ENCODE measurements at regions not wholly inside any gene's neighbourhood (a gene's known extent, or its start where the extent isn't known, plus 50 kb on each side); places are given as distances from the start of the nearest gene placed in this dataset.

- no peaks in the 10 kb centered on the region for H3K36me3 ChIP-seq
- no peak for TF ChIP-seq POLR2A (IDR thresholded peaks at IDR 0.05)
- TF ChIP-seq, protein P1, sequence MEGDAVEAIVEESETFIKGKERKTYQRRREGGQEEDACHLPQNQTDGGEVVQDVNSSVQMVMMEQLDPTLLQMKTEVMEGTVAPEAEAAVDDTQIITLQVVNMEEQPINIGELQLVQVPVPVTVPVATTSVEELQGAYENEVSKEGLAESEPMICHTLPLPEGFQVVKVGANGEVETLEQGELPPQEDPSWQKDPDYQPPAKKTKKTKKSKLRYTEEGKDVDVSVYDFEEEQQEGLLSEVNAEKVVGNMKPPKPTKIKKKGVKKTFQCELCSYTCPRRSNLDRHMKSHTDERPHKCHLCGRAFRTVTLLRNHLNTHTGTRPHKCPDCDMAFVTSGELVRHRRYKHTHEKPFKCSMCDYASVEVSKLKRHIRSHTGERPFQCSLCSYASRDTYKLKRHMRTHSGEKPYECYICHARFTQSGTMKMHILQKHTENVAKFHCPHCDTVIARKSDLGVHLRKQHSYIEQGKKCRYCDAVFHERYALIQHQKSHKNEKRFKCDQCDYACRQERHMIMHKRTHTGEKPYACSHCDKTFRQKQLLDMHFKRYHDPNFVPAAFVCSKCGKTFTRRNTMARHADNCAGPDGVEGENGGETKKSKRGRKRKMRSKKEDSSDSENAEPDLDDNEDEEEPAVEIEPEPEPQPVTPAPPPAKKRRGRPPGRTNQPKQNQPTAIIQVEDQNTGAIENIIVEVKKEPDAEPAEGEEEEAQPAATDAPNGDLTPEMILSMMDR (IDR thresholded peaks at IDR 0.05) = no peak
- DNase-seq = no peak
- no peaks in the 10 kb centered on the region for H3K4me1 ChIP-seq
- no peak overlapping the region for H3K27ac ChIP-seq
- H3K27me3 ChIP-seq = no peaks in the 10 kb centered on the region
- H3K4me3 ChIP-seq = no peak overlapping the region
- no peaks in the 10 kb centered on the region for H3K9me3 ChIP-seq
Measured at GRCh38 chr16:6265968-6266367, 1066.7 kb upstream of the RBFOX1 start.

DNA sequence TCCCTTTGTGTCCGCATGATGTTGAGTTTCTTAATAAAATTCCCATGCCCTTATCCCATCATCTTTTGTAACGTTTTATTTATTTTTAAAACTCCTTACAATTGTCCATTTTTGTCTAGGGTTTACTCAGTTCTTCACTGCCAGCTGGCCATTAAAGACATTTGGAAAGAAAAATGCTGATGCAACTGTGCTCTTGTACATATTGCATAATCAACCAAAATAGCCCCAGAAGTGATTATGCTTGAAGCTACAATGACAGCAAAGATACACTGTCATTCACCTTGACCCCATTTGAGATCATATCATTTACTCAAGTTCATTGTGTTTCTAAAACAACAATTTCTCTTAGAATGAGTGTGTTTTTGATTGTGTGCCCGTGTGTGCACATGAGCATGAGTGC, 1074.6 kb upstream of the RBFOX1 start:
- Histone ChIP-seq H3K27me3 (no peaks in the 10 kb centered on the region), H3K36me3 (no peaks in the 10 kb centered on the region), H3K9me3 (no peaks in the 10 kb centered on the region), H3K4me1 (no peaks in the 10 kb centered on the region), H3K4me3 (no peak overlapping the region), H3K27ac (no peak overlapping the region)
- TF ChIP-seq, protein P1 (IDR thresholded peaks at IDR 0.05) = no peak
- no peak for TF ChIP-seq POLR2A (IDR thresholded peaks at IDR 0.05)
- no peak for DNase-seq

DNA sequence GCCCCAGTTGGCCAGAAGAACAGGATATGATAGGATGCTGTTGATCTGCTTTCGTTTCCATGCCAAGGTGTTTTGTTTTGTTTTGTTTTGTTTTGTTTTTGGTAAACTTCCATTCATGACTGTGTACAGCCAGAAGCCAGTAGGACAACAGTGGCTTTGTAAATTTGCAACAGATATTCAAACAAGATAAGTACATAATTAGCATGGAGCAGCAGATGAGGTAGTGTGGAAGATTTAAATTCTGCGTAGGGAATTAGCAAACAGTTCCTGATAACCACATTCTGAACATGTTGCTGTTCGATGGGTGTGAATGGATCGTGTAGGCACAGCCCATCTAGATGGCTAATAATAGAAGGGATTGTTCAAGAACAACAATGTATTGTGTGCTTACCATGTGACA, 1080.1 kb upstream of the RBFOX1 start:
- Histone ChIP-seq H3K4me1 (no peaks in the 10 kb centered on the region), H3K27me3 (no peaks in the 10 kb centered on the region), H3K27ac (no peak overlapping the region), H3K9me3 (no peaks in the 10 kb centered on the region), H3K4me3 (no peak overlapping the region), H3K36me3 (no peaks in the 10 kb centered on the region)
- no peak for DNase-seq
- TF ChIP-seq, protein P1 (IDR thresholded peaks at IDR 0.05) = no peak
- TF ChIP-seq POLR2A (IDR thresholded peaks at IDR 0.05) = no peak

DNA sequence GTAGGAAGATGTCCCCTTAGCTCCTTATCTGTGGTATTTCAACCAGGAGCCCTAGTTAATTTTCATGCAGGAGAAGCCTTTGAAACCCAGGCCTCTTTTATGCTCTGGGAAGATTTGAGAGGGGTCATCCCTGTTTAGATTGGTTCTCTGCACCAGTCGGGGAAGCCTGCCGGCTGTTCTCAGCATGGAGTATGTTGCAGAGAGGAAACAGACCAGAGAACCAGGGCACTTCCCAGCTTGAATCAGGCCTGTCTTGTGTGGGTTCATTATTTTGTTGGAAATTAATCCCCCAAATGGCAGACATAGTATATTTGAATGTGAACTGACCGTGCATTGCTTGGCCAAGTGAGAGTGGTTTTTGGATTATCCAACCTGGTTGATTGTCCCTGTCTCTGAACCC, 1082.1 kb upstream of the RBFOX1 start:
- Histone ChIP-seq H3K36me3 (no peaks in the 10 kb centered on the region), H3K9me3 (no peaks in the 10 kb centered on the region), H3K27ac (no peak overlapping the region), H3K27me3 (no peaks in the 10 kb centered on the region), H3K4me3 (no peak overlapping the region), H3K4me1 (no peaks in the 10 kb centered on the region)
- TF ChIP-seq, protein P1 (IDR thresholded peaks at IDR 0.05) = no peak
- no peak for TF ChIP-seq POLR2A (IDR thresholded peaks at IDR 0.05)
- no peak for DNase-seq

DNA sequence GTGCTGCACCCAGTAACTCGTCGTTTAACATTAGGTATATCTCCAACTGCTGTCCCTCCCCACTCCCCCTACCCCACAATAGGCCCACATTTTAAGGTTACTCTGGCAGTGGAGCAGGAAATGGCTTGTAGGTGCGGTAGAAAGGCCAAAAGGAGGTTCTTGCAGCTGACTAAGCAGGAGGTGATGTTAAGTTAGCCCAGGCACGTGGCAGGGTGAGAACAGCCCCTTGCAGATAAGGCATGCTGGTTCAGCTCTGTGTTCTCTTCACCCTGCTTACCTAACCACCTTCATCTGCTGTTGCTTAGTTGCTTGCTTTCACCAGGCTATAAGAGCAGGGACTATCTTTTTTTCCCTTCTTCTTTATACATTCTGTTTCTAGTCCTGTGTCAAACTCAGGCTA, 1082.8 kb upstream of the RBFOX1 start:
- Histone ChIP-seq H3K4me3 (no peak overlapping the region), H3K27me3 (no peaks in the 10 kb centered on the region), H3K4me1 (no peaks in the 10 kb centered on the region), H3K27ac (no peak overlapping the region), H3K36me3 (no peaks in the 10 kb centered on the region), H3K9me3 (no peaks in the 10 kb centered on the region)
- no peak for DNase-seq
- TF ChIP-seq, protein P1 (IDR thresholded peaks at IDR 0.05) = no peak
- no peak for TF ChIP-seq POLR2A (IDR thresholded peaks at IDR 0.05)

DNA sequence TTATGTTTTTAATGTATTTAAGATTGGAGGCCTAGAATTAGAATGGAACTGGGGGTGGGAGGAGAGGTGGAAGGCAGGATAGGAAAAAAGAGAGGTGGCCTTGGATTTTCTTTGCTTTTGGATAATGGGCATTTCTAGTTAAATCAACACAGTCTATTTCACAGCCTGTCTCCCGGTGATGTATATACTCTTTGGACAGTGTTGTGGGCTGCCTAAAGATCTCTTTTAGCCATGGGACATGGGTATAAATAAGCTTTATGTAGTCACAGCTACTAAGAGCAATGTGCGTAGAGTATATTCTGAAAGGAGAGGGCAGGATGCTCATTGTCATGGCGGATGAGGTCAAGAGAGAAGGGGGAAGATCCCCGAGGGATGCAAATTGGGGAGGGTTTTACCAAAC, 1084.4 kb upstream of the RBFOX1 start:
- Histone ChIP-seq H3K36me3 (no peaks in the 10 kb centered on the region), H3K4me3 (no peak overlapping the region), H3K27me3 (no peaks in the 10 kb centered on the region), H3K27ac (no peak overlapping the region), H3K4me1 (no peaks in the 10 kb centered on the region), H3K9me3 (no peaks in the 10 kb centered on the region)
- no peak for TF ChIP-seq POLR2A (IDR thresholded peaks at IDR 0.05)
- TF ChIP-seq, protein P1 (IDR thresholded peaks at IDR 0.05) = no peak
- DNase-seq = no peak
